Activated CD8-positive, alpha-beta memory T cell treated with anti-CD3 and anti-CD28 coated beads, Interleukin-2, amount 50 U/mL, for 48 hours (primary cell): ENCODE measurements at regions not wholly inside any gene's neighbourhood (a gene's known extent, or its start where the extent isn't known, plus 50 kb on each side); places are given as distances from the start of the nearest gene placed in this dataset.

ENCODE experiments used
- DNase-seq: peaks from one replicate; pipeline ENCODE4 v3.0.0-alpha.2; 2020

GRCh38 chr13:50670847-50671496 is 172.5 kb downstream of the DLEU7 start:
- DNase-seq, result no peak

GRCh38 chr13:50671497-50671850 is 172.0 kb downstream of the DLEU7 start:
- DNase-seq, result no peak

- DNase-seq, result no peak
Observed at GRCh38 chr13:50672025-50672424, 171.5 kb downstream of the DLEU7 start.

GRCh38 chr13:50675651-50676050 is 167.8 kb downstream of the DLEU7 start:
- DNase-seq, result no peak

GRCh38 chr13:50676602-50677001 is 166.9 kb downstream of the DLEU7 start:
- DNase-seq, result no peak

GRCh38 chr13:50677258-50677657 is 166.2 kb downstream of the DLEU7 start:
- DNase-seq, result no peak

GRCh38 chr13:50677687-50678463 is 165.6 kb downstream of the DLEU7 start:
- no peak for DNase-seq

GRCh38 chr13:50678464-50679162 is 164.9 kb downstream of the DLEU7 start:
- DNase-seq, result no peak

- DNase-seq, result no peak
Observed at GRCh38 chr13:50679321-50679720, 164.2 kb downstream of the DLEU7 start.

- DNase-seq, result no peak
Observed at GRCh38 chr13:50682002-50682401, 161.5 kb downstream of the DLEU7 start.

GRCh38 chr13:50682966-50683365 is 160.5 kb downstream of the DLEU7 start:
- no peak for DNase-seq

GRCh38 chr13:50684366-50684765 is 159.1 kb downstream of the DLEU7 start:
- no peak for DNase-seq

- DNase-seq, result no peak
Observed at GRCh38 chr13:50685491-50685890, 158.0 kb downstream of the DLEU7 start.

GRCh38 chr13:50685956-50686355 is 157.5 kb downstream of the DLEU7 start:
- DNase-seq, result no peak

GRCh38 chr13:50686551-50686950 is 156.9 kb downstream of the DLEU7 start:
- no peak for DNase-seq

GRCh38 chr13:50687545-50687944 is 155.9 kb downstream of the DLEU7 start:
- DNase-seq, result no peak

GRCh38 chr13:50690006-50690405 is 153.5 kb downstream of the DLEU7 start:
- no peak for DNase-seq

GRCh38 chr13:50691176-50691680 is 152.3 kb downstream of the DLEU7 start:
- no peak for DNase-seq

- DNase-seq, result no peak
Observed at GRCh38 chr13:50691681-50692263, 151.7 kb downstream of the DLEU7 start.

GRCh38 chr13:50692396-50692915 is 151.0 kb downstream of the DLEU7 start:
- DNase-seq, result no peak

- no peak for DNase-seq
Observed at GRCh38 chr13:50693727-50694126, 149.8 kb downstream of the DLEU7 start.

GRCh38 chr13:50697746-50698539 is 145.5 kb downstream of the DLEU7 start:
- no peak for DNase-seq
